DMS 273 (cell line): ENCODE measurements at regions not wholly inside any gene's neighbourhood (a gene's known extent, or its start where the extent isn't known, plus 50 kb on each side); places are given as distances from the start of the nearest gene placed in this dataset.

Experiments
- DNase-seq: peaks from one replicate; lab custom pipeline; 2025; ENCODE audit not compliant: unreplicated experiment; lab: John Stamatoyannopoulos, UW

- peak; percentile 33 for DNase-seq
Observed at GRCh38 chr16:64543441-64543840, 578.4 kb downstream of the CDH11 start.

- DNase-seq: peak; percentile 8
Observed at GRCh38 chr16:64543031-64543430, 578.8 kb downstream of the CDH11 start.

- no peak for DNase-seq
Observed at GRCh38 chr16:64542152-64542551, 579.7 kb downstream of the CDH11 start.

GRCh38 chr16:64541621-64542020 lies 580.2 kb downstream of the CDH11 start:
- no peak for DNase-seq

GRCh38 chr16:64540434-64540833 lies 581.4 kb downstream of the CDH11 start:
- DNase-seq: no peak

GRCh38 chr16:64539811-64540371 lies 582.0 kb downstream of the CDH11 start:
- DNase-seq: no peak

GRCh38 chr16:64534180-64534780 lies 587.6 kb downstream of the CDH11 start:
- DNase-seq: no peak

- no peak for DNase-seq
Observed at GRCh38 chr16:64532691-64533090, 589.2 kb downstream of the CDH11 start.

GRCh38 chr16:64532117-64532516 lies 589.7 kb downstream of the CDH11 start:
- no peak for DNase-seq

GRCh38 chr16:64531401-64531800 lies 590.5 kb downstream of the CDH11 start:
- DNase-seq: no peak

GRCh38 chr16:64522548-64522947 lies 599.3 kb downstream of the CDH11 start:
- DNase-seq: no peak

GRCh38 chr16:64513871-64514270 lies 608.0 kb downstream of the CDH11 start:
- DNase-seq: no peak

- no peak for DNase-seq
Observed at GRCh38 chr16:64507240-64508024, 614.4 kb downstream of the CDH11 start.

GRCh38 chr16:64499211-64499610 lies 622.7 kb downstream of the CDH11 start:
- DNase-seq: no peak

GRCh38 chr16:64498363-64498762 lies 623.5 kb downstream of the CDH11 start:
- DNase-seq: no peak

- no peak for DNase-seq
Observed at GRCh38 chr16:64493709-64494108, 628.2 kb downstream of the CDH11 start.

- DNase-seq: no peak
Observed at GRCh38 chr16:64489449-64489848, 632.4 kb downstream of the CDH11 start.

GRCh38 chr16:64486561-64486960 lies 635.3 kb downstream of the CDH11 start:
- DNase-seq: no peak

GRCh38 chr16:64481497-64481896 lies 640.4 kb downstream of the CDH11 start:
- DNase-seq: peak; percentile 1

- DNase-seq: no peak
Observed at GRCh38 chr16:64478252-64478906, 643.5 kb downstream of the CDH11 start.

- DNase-seq: no peak
Observed at GRCh38 chr16:64475627-64476351, 646.1 kb downstream of the CDH11 start.
